BJ (cell line): ENCODE measurements at regions not wholly inside any gene's neighbourhood (a gene's known extent, or its start where the extent isn't known, plus 50 kb on each side); places are given as distances from the start of the nearest gene placed in this dataset.

Source experiments
- CTCF ChIA-PET: fragments of 350-600 bp; formaldehyde crosslinking; extraction: SDS; loops from one replicate; lab custom pipeline; 2021; ENCODE audit warnings: antibody characterized with exemption, inconsistent platforms; lab: Yijun Ruan, JAX
- POLR2A ChIA-PET: fragments of 300-600 bp; sonication (Branson Sonifier 250); formaldehyde crosslinking; extraction: SDS; loops from one replicate; lab custom pipeline; 2021; ENCODE audit warnings: antibody characterized with exemption; lab: Charles Lee
- DNase-seq: peaks from one replicate; pipeline ENCODE4 v3.0.0-alpha.2; 2011; ENCODE audit warnings: low read depth
- H3K27me3 ChIP-seq: 2 replicates; pipeline ENCODE4 v1.6.0; 2011; ENCODE audit warnings: low read length; ENCODE audit not compliant: control insufficient read depth, insufficient read depth
- H3K36me3 ChIP-seq: 2 replicates; pipeline ENCODE4 v1.5.1; 2011; ENCODE audit warnings: low read length; ENCODE audit not compliant: control insufficient read depth, insufficient read depth
- H3K4me3 ChIP-seq: 2 replicates; pipeline ENCODE4 v1.5.1; 2011; ENCODE audit warnings: low read depth, mild to moderate bottlenecking, control low read depth, low read length
- CTCF ChIP-seq: IDR thresholded peaks from 2 replicates; pipeline ENCODE4 v1.5.1; 2011; ENCODE audit warnings: low read depth, mild to moderate bottlenecking, control low read depth, inconsistent platforms, low read length, moderate library complexity; ENCODE audit not compliant: insufficient read depth

- POLR2A ChIA-PET: no interaction called here
These were observed 50.6 kb downstream of the SLIT2 start for GRCh38 chr4:20302336-20302735.

DNA sequence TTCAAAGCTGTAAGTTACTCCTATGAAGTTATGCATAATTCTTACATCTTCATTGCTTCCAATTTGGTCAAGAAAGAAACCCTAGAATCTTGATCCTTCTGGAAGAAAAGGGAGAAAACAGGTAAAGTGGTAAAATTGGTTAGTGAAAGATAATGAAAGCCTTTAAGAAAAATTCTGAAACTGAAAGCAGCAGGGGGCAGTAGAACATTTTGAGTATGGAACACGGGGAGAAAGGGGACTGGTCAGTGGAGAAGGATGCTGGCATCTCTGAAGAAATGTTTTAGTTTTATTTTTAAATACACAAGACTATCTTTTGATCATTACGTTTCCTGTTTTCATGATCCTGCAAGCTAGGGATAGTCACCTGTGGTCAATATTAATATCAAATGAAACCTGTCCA lies 54.3 kb downstream of the SLIT2 start:
- Histone ChIP-seq H3K36me3 (0 out of 2 replicates have a peak, but pooled peaks cover 2% of the 10 kb centered on the region), H3K4me3 (no peak overlapping the region), H3K27me3 (no peaks in the 10 kb centered on the region)
- TF ChIP-seq CTCF: peak; percentile 46
- POLR2A ChIA-PET: no interaction called here
- no peak for DNase-seq
- CTCF ChIA-PET: interaction anchor here (0.6 to 1.7 kb wide), 6 partner anchors 12 to 922 kb away, joined by 3 to 5 read pairs (median 3); no protein-coding TSS in a partner anchor

More at GRCh38 chr4:20302336-20302735, 50.6 kb downstream of the SLIT2 start:
- Histone ChIP-seq H3K4me3 (no peak overlapping the region), H3K36me3 (0 out of 2 replicates have a peak, but pooled peaks cover 2% of the 10 kb centered on the region), H3K27me3 (no peaks in the 10 kb centered on the region)
- CTCF ChIA-PET: no interaction called here
- no peak for TF ChIP-seq CTCF
- no peak for DNase-seq

DNA sequence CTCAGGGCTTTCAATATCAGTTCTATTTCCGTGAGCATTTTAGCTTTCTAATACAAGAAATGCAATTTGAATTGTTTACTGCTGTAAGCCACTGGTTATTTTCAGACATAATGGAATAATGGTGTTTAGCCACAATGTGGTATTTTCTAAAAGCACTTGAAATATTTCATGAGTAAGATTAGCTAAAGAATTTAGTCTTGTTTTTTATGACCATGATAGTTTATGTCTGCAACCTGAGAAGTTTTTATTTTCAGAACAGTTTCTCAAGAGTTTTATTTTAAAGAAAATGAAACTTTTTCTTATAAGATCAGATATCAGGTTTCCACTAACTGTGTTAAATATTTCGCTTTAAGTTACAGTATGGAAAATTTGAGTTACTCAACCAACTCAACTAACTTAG lies 60.2 kb downstream of the SLIT2 start:
- peak; percentile 64 for DNase-seq
- TF ChIP-seq CTCF: no peak
- Histone ChIP-seq H3K27me3 (no peaks in the 10 kb centered on the region), H3K4me3 (no peak overlapping the region), H3K36me3 (no peaks in the 10 kb centered on the region)
- ChIA-PET POLR2A (no interaction called here), CTCF (no interaction called here)

DNA sequence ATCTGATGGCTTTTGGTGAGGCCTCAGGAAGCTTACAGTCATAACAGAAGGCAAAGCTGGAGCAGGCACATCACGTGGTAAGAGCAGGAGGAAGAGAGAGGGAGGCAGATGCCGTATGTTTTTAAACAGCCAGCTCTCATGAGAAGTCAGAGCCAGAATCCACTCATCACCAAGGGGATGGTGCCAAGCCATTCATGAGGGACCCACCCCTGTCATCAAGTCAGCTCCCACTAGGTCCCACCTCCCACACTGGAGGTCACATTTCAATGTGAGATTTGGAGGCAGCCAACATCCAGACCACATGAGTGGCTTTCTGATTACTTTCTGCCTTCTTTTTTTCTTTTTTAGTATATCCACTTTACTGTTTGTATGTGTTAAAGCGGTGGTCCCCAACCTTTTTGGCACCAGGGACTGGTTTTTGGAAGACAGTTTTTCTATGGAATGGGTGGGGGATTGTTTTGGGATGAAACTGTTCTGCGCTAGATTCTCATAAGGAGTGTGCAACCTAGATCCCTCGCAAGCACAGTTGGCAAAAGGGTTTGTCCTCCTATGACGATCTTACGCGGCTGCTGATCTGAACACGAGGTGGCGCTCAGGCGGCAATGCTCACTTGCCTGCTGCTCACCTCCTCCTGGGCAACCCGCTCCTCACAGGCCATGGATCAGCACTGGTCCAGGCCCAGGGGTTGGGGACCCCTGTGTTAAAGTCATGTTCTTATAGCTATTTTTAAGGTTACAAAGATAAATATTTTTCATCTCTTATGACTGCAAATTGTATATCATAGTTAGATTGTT lies 61.7 kb downstream of the SLIT2 start:
- TF ChIP-seq CTCF: no peak
- DNase-seq: no peak
- POLR2A ChIA-PET: no interaction called here
- no peaks in the 10 kb centered on the region for H3K36me3 ChIP-seq
- CTCF ChIA-PET: interaction anchor here (1.1 kb wide), 1 partner anchor 24 kb away, joined by 4 read pairs; no protein-coding TSS in a partner anchor
- no peaks in the 10 kb centered on the region for H3K27me3 ChIP-seq
- H3K4me3 ChIP-seq: no peak overlapping the region

GRCh38 chr4:20317424-20317985 lies 65.8 kb downstream of the SLIT2 start:
- no peaks in the 10 kb centered on the region for H3K36me3 ChIP-seq
- TF ChIP-seq CTCF: no peak
- no peaks in the 10 kb centered on the region for H3K27me3 ChIP-seq
- CTCF ChIA-PET: interaction anchor here (1.3 to 1.8 kb wide), 2 partner anchors 11 to 27 kb away, joined by 4 to 5 read pairs; no protein-coding TSS in a partner anchor
- H3K4me3 ChIP-seq: no peak overlapping the region
- POLR2A ChIA-PET: no interaction called here
- no peak for DNase-seq
